ENCODE measurements at regions not wholly inside any gene's neighbourhood (a gene's known extent, or its start where the extent isn't known, plus 50 kb on each side); places are given as distances from the start of the nearest gene placed in this dataset.

DNA sequence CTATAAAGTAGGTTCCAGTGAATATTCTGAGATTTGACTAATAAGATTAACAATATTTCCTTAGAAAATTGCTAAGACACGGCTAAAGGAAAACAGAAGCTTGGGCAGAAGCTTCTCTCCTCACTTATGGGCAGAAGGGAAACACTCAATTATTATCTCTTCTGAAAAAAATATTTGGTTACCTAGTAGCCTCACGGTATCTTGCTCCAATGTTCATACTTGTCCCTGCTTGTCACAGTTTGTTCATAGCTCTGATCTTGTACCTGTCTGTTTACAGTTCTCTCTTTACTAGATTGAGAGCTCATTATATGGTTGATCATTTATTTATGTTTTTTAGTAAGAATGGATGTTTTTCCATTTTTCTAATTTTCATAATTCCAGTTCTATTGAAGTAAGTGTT is 458.0 kb upstream of the ATP2B1 start:
- TF ChIP-seq, protein P1, sequence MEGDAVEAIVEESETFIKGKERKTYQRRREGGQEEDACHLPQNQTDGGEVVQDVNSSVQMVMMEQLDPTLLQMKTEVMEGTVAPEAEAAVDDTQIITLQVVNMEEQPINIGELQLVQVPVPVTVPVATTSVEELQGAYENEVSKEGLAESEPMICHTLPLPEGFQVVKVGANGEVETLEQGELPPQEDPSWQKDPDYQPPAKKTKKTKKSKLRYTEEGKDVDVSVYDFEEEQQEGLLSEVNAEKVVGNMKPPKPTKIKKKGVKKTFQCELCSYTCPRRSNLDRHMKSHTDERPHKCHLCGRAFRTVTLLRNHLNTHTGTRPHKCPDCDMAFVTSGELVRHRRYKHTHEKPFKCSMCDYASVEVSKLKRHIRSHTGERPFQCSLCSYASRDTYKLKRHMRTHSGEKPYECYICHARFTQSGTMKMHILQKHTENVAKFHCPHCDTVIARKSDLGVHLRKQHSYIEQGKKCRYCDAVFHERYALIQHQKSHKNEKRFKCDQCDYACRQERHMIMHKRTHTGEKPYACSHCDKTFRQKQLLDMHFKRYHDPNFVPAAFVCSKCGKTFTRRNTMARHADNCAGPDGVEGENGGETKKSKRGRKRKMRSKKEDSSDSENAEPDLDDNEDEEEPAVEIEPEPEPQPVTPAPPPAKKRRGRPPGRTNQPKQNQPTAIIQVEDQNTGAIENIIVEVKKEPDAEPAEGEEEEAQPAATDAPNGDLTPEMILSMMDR (IDR thresholded peaks at IDR 0.05), result no peak
- no peak for TF ChIP-seq POLR2AphosphoS5 (IDR thresholded peaks at IDR 0.05)

Data from stomach (tissue), 4 donors.